Left ventricle myocardium inferior (tissue), 1 donor: ENCODE measurements at regions not wholly inside any gene's neighbourhood (a gene's known extent, or its start where the extent isn't known, plus 50 kb on each side); places are given as distances from the start of the nearest gene placed in this dataset.

Source experiments
- DNase-seq: peaks from one replicate; pipeline ENCODE4 v3.0.0-alpha.2; 2020
- H3K27ac ChIP-seq: fragments of 200-600 bp; replicated peaks from 2 replicates; pipeline ENCODE4 v1.8.0; 2021
- H3K27me3 ChIP-seq: fragments of 200-600 bp; 2 replicates; pipeline ENCODE4 v1.8.0; 2021; ENCODE audit warnings: low read depth
- H3K36me3 ChIP-seq: fragments of 200-600 bp; 2 replicates; pipeline ENCODE4 v1.8.0; 2021
- H3K4me1 ChIP-seq: fragments of 200-600 bp; 2 replicates; pipeline ENCODE4 v1.8.0; 2021
- H3K4me3 ChIP-seq: fragments of 200-600 bp; 2 replicates; pipeline ENCODE4 v1.8.0; 2021; ENCODE audit warnings: mild to moderate bottlenecking, moderate library complexity
- H3K9me3 ChIP-seq: fragments of 200-600 bp; replicated peaks from 2 replicates; pipeline ENCODE4 v1.8.0; 2021
- intact Hi-C: fragments of 100-400 bp; cut with micrococcal nuclease; formaldehyde crosslinking; loops from one replicate; pipeline ENCODE4 v1.11.0; 2022
- TF ChIP-seq, protein P1 (sequence below): fragments of 200-600 bp; IDR thresholded peaks from 2 replicates; pipeline ENCODE4 v1.8.0; 2021; ENCODE audit warnings: antibody characterized with exemption, mild to moderate bottlenecking, borderline replicate concordance
- donor health status: DM: no; HTN: yes; CAD: no; lungs with severe emphysema.

DNA sequence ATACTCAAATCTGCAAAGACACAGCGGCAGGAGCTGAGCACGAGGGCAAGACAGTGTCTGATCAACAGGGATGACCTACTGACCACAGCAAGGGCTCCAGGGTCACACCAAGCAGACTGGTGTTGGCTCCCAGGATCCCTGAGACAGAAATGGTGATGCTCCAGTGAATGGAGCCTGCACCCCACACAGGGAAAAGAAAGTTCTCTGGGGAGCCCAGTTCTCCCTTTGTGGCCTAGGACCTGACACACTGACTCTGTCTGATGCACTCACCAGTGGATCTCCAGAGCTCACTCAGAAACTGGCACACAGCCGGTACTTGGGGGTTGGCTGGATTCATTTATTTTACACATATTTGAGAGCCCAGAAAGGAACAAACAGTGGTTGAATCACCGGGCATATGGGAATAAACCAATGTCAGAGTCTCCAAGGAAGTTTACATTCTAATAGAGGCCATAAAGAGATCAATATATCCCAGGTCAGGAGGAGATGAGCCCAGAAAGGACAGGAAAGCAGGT is 215.6 kb upstream of the ARL4C start:
- TF ChIP-seq, protein P1, sequence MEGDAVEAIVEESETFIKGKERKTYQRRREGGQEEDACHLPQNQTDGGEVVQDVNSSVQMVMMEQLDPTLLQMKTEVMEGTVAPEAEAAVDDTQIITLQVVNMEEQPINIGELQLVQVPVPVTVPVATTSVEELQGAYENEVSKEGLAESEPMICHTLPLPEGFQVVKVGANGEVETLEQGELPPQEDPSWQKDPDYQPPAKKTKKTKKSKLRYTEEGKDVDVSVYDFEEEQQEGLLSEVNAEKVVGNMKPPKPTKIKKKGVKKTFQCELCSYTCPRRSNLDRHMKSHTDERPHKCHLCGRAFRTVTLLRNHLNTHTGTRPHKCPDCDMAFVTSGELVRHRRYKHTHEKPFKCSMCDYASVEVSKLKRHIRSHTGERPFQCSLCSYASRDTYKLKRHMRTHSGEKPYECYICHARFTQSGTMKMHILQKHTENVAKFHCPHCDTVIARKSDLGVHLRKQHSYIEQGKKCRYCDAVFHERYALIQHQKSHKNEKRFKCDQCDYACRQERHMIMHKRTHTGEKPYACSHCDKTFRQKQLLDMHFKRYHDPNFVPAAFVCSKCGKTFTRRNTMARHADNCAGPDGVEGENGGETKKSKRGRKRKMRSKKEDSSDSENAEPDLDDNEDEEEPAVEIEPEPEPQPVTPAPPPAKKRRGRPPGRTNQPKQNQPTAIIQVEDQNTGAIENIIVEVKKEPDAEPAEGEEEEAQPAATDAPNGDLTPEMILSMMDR = no peak
- no peaks in the 10 kb centered on the region for H3K4me1 ChIP-seq
- no peak overlapping the region for H3K4me3 ChIP-seq
- intact Hi-C loops = no loop called here
- H3K27me3 ChIP-seq = peaks cover 29% of the 10 kb centered on the region
- no peak for DNase-seq
- no peaks in the 10 kb centered on the region for H3K36me3 ChIP-seq
- H3K27ac ChIP-seq = no peak overlapping the region
- H3K9me3 ChIP-seq = no peaks in the 10 kb centered on the region

- intact Hi-C loops = no loop called here
Measured at GRCh38 chr2:234711308-234711707, 214.4 kb upstream of the ARL4C start.

DNA sequence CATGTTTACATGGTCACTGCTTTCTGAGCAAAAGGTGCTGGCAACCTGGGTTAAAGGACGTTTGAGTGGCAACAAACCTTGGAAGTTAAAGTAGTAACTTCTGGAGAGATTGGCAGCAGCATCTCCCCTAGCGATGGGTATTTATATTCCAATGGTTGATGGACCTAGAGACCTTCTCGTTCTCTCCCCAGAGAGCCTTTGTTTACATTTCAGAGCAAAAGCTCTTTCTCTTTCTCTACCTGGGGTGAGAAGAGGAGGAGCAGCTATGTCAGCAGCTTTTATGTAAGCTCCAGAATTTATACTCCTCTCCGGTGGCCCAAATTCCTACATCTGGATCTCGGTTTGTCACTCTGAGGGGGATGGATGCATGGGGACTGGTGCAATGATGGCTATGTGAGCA is 213.7 kb upstream of the ARL4C start:
- Histone ChIP-seq H3K27ac (no peak overlapping the region), H3K4me1 (no peaks in the 10 kb centered on the region), H3K9me3 (no peaks in the 10 kb centered on the region), H3K36me3 (no peaks in the 10 kb centered on the region), H3K4me3 (no peak overlapping the region), H3K27me3 (peaks cover 29% of the 10 kb centered on the region)
- DNase-seq = no peak
- TF ChIP-seq, protein P1 = no peak
- intact Hi-C loops = no loop called here

More at GRCh38 chr2:234711308-234711707, 214.4 kb upstream of the ARL4C start:
- Histone ChIP-seq H3K9me3 (no peaks in the 10 kb centered on the region), H3K27me3 (peaks cover 29% of the 10 kb centered on the region), H3K27ac (no peak overlapping the region), H3K4me3 (no peak overlapping the region), H3K36me3 (no peaks in the 10 kb centered on the region), H3K4me1 (no peaks in the 10 kb centered on the region)
- TF ChIP-seq, protein P1 = no peak
- DNase-seq = no peak

DNA sequence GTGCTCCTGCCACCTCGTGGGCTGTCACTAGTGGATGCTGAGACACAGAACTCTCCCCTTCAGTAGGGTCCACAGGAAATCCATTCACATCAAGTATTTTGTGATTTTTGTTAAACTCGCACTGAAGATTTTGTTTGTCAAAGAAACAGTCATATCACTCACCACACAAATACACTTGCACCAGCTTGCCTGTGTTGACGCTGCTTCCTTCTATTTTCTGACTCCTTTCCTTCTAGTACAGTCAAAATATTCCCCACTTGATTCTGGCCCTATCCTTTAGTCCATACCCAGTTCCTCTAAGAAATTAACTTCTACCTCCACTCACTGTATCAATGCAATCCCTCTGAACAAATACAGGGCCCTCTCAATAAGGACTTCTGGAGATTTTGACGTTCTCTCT is 213.2 kb upstream of the ARL4C start:
- Histone ChIP-seq H3K4me1 (no peaks in the 10 kb centered on the region), H3K4me3 (no peak overlapping the region), H3K36me3 (no peaks in the 10 kb centered on the region), H3K9me3 (no peaks in the 10 kb centered on the region), H3K27ac (no peak overlapping the region), H3K27me3 (peaks cover 29% of the 10 kb centered on the region)
- intact Hi-C loops = no loop called here
- DNase-seq = no peak
- TF ChIP-seq, protein P1 = no peak

DNA sequence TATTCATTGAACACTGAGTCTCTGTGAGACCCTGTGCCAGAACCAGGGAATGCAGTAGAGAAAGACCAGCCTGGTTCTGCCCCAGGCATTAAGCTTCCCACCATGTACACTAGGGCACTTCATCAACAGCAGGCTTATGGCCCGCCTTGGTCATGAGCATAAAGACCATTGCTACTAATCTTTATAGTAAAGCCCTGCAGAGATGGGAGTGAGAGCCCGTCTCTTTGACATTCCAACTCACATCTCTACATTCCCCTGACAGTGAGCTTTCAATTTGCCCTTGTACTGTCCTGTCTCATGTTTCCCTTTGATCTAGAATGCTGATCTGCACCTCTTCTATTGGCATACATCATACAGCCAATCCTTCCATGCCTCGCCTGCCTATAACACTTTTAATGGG is 211.8 kb upstream of the ARL4C start:
- no peaks in the 10 kb centered on the region for H3K36me3 ChIP-seq
- no peak overlapping the region for H3K4me3 ChIP-seq
- intact Hi-C loops = no loop called here
- no peaks in the 10 kb centered on the region for H3K4me1 ChIP-seq
- peaks cover 29% of the 10 kb centered on the region for H3K27me3 ChIP-seq
- no peaks in the 10 kb centered on the region for H3K9me3 ChIP-seq
- TF ChIP-seq, protein P1 = no peak
- no peak overlapping the region for H3K27ac ChIP-seq
- DNase-seq = no peak
